Kidney (tissue), 13 donors: ENCODE measurements at regions not wholly inside any gene's neighbourhood (a gene's known extent, or its start where the extent isn't known, plus 50 kb on each side); places are given as distances from the start of the nearest gene placed in this dataset.
A peak's percentile ranks its signal among the peaks of the same experiment; 100 is the strongest.

Source experiments
- DNase-seq, 5 donors: peaks; one replicate each; pipeline ENCODE4 v3.0.0-alpha.2; 2013 to 2020
- FAIRE-seq: peaks from 2 replicates; lab custom pipeline; 2012; peaks lifted over from hg19 to GRCh38; lab: Jason Lieb, UNC
- H3K27ac ChIP-seq, 2 donors: one replicate each; pipeline ENCODE4 v1.7.0; 2013; ENCODE audit warnings: low read depth in 2 of 2, low read length in 2 of 2, inconsistent platforms in 1 of 2
- H3K27me3 ChIP-seq: one replicate; pipeline ENCODE4 v1.7.1; 2013; ENCODE audit warnings: low read length, inconsistent platforms; ENCODE audit not compliant: control insufficient read depth, insufficient read depth
- H3K36me3 ChIP-seq, 3 donors: one replicate each; pipeline versions ENCODE4 v1.7.0 to v1.7.1; 2013; ENCODE audit warnings: low read length in 3 of 3, control low read depth in 1 of 3, inconsistent platforms in 1 of 3; ENCODE audit not compliant: insufficient read depth in 3 of 3, control insufficient read depth in 2 of 3
- H3K4me1 ChIP-seq, 3 donors: one replicate each; pipeline versions ENCODE4 v1.7.0 to v1.7.1; 2013; ENCODE audit warnings: low read length in 3 of 3, inconsistent platforms in 1 of 3, low read depth in 1 of 3; ENCODE audit not compliant: control insufficient read depth in 2 of 3, insufficient read depth in 2 of 3
- H3K4me3 ChIP-seq, 3 donors: one replicate each; pipeline versions ENCODE4 v1.7.0 to v1.8.1; 2013; ENCODE audit warnings: low read length in 3 of 3, control low read depth in 1 of 3, inconsistent platforms in 1 of 3
- H3K9ac ChIP-seq, 3 donors: one replicate each; pipeline versions ENCODE4 v1.7.0 to v1.7.1; 2013; ENCODE audit warnings: low read length in 3 of 3, control low read depth in 1 of 3, inconsistent platforms in 1 of 3
- H3K9me3 ChIP-seq, 3 donors: one replicate each; pipeline versions ENCODE4 v1.7.0 to v1.7.1; 2013; ENCODE audit warnings: low read length in 3 of 3, control low read depth in 1 of 3, inconsistent platforms in 1 of 3; ENCODE audit not compliant: control insufficient read depth in 2 of 3, insufficient read depth in 1 of 3
- CTCF ChIP-seq: IDR thresholded peaks from 3 replicates; pipeline ENCODE4 v1.5.1; 2012; ENCODE audit warnings: mild to moderate bottlenecking, moderate library complexity, borderline replicate concordance; ENCODE audit not compliant: insufficient read depth; ENCODE audit errors: extremely low read depth
- intact Hi-C: fragments of 100-400 bp; cut with DNase I; formaldehyde crosslinking; loops from one replicate; pipeline ENCODE4 v1.11.1; 2022
- donor health status: control.
- donor health status: control.
- donor health status: control.
- donor health status: control.
- donor health status: control.
- donor health status: DM: yes; HTN: yes; CAD: no.
- donor health status: Normal renal cell carcinoma (clear cell type).

- Histone ChIP-seq H3K4me3 (no peak overlapping the region), H3K27ac (no peak overlapping the region), H3K4me1 (no peaks in the 10 kb centered on the region), H3K9me3 (no peaks in the 10 kb centered on the region), H3K36me3 (no peaks in the 10 kb centered on the region), H3K9ac (no peak overlapping the region), H3K27me3 (no peaks in the 10 kb centered on the region)
- DNase-seq (peak in 4 of 5 donors; percentile 37 to 68 (median 65)), FAIRE-seq (no peak)
- TF ChIP-seq CTCF: no peak
- intact Hi-C loops: no loop called here
Measured at GRCh38 chr17:51435641-51436091, 175.3 kb downstream of the UTP18 start.

GRCh38 chr17:51439395-51440229 is 179.3 kb downstream of the UTP18 start:
- no peak for TF ChIP-seq CTCF
- H3K36me3 ChIP-seq: no peaks in the 10 kb centered on the region
- H3K4me1 ChIP-seq: no peaks in the 10 kb centered on the region
- intact Hi-C loops: no loop called here
- no peak overlapping the region for H3K4me3 ChIP-seq
- no peaks in the 10 kb centered on the region for H3K9me3 ChIP-seq
- no peak for DNase-seq
- H3K27ac ChIP-seq: no peak overlapping the region
- no peak overlapping the region for H3K9ac ChIP-seq
- H3K27me3 ChIP-seq: no peaks in the 10 kb centered on the region
- FAIRE-seq: no peak

GRCh38 chr17:51441431-51441830 is 181.1 kb downstream of the UTP18 start:
- Histone ChIP-seq H3K9ac (no peak overlapping the region), H3K27ac (no peak overlapping the region), H3K27me3 (no peaks in the 10 kb centered on the region), H3K9me3 (no peaks in the 10 kb centered on the region), H3K4me3 (no peak overlapping the region), H3K36me3 (no peaks in the 10 kb centered on the region), H3K4me1 (no peaks in the 10 kb centered on the region)
- intact Hi-C loops: no loop called here
- no peak for DNase-seq
- TF ChIP-seq CTCF: no peak
- no peak for FAIRE-seq
